Heart left ventricle (tissue), 13 donors: ENCODE measurements at regions not wholly inside any gene's neighbourhood (a gene's known extent, or its start where the extent isn't known, plus 50 kb on each side); places are given as distances from the start of the nearest gene placed in this dataset.

Experiments used
- CTCF ChIP-seq, 12 donors: fragments of 200-600 bp; sonication (generic) in 4 of 12; IDR thresholded peaks; one replicate each; pipeline versions ENCODE4 v1.5.0 to v1.8.0; 2018 to 2022; ENCODE audit warnings: antibody characterized with exemption in 12 of 12, mild to moderate bottlenecking in 5 of 12
- POLR2A ChIP-seq, 2 donors: fragments of 450-650 bp; IDR thresholded peaks; one replicate each; pipeline ENCODE4 v1.6.1; 2017; ENCODE audit warnings: antibody characterized with exemption in 2 of 2, mild to moderate bottlenecking in 2 of 2, moderate library complexity in 2 of 2
- donor health status: ischemic (EF 13 %, LVEDD 7.1; RV severe dilation, severe dysfunction).
- donor health status: DM: no; HTN: yes; CAD: no.
- donor health status: DM: no; HTN: no; CAD: no.
- donor health status: ischemic (EF 25% LVEDD 6.9; RV normal size, moderate dysfunction).
- donor health status: ischemic (EF 25% LVEDD 5.7; RV mildly dilated, moderate dysfunction).
- donor health status: ischemic (EF 35%, LVEDD 5.7; RV mildly dilated, moderate dysfunction).
- donor health status: nonischemic (EF 11% LVEDD 7.7; RV severe dilation, severe dysfunction).
- donor health status: DM: yes; HTN: yes; CAD: no.
- donor health status: PGD.
- donor health status: ischemic (EF 29% LVEDD 5.4; RV normal size, mild dysfunction).
- donor health status: nonischemic (EF 23%, LVEDD 6.1; RV moderate dilation, normal function).

GRCh38 chr15:95266451-95267061 is 1035.2 kb downstream of the MCTP2 start:
- TF ChIP-seq CTCF (IDR thresholded peaks at IDR 0.05) (no peak), POLR2A (IDR thresholded peaks at IDR 0.05) (no peak)
